KMS-11 (cell line): ENCODE measurements at regions not wholly inside any gene's neighbourhood (a gene's known extent, or its start where the extent isn't known, plus 50 kb on each side); places are given as distances from the start of the nearest gene placed in this dataset.

ENCODE experiments used
- H2AFZ ChIP-seq: fragments of 200-600 bp; sonication (generic); 2 replicates; pipeline ENCODE4 v1.6.1; 2016; ENCODE audit warnings: antibody characterized with exemption, mixed run types, low read depth
- H3K27ac ChIP-seq: fragments of 200-600 bp; sonication (generic); 2 replicates; pipeline ENCODE4 v1.6.1; 2016; ENCODE audit warnings: mild to moderate bottlenecking, mixed run types
- H3K27me3 ChIP-seq: fragments of 200-600 bp; sonication (generic); 2 replicates; pipeline ENCODE4 v1.6.1; 2017; ENCODE audit warnings: mild to moderate bottlenecking, low read depth, mixed run types, moderate library complexity; ENCODE audit not compliant: insufficient read depth
- H3K36me3 ChIP-seq: fragments of 200-600 bp; sonication (generic); 2 replicates; pipeline ENCODE4 v1.6.1; 2017; ENCODE audit warnings: mild to moderate bottlenecking, mixed run types; ENCODE audit not compliant: insufficient read depth
- H3K4me1 ChIP-seq: fragments of 200-600 bp; sonication (generic); 2 replicates; pipeline ENCODE4 v1.6.1; 2016; ENCODE audit warnings: mild to moderate bottlenecking, low read depth, mixed run types; ENCODE audit not compliant: poor library complexity, severe bottlenecking
- H3K4me2 ChIP-seq: fragments of 200-600 bp; sonication (generic); 2 replicates; pipeline ENCODE4 v1.7.0; 2016; ENCODE audit warnings: mild to moderate bottlenecking, mixed run types
- H3K4me3 ChIP-seq: fragments of 200-600 bp; sonication (generic); IDR thresholded peaks from 2 replicates; pipeline ENCODE4 v1.6.1; 2017; ENCODE audit warnings: low read depth, low read length, mixed read lengths; ENCODE audit not compliant: insufficient read depth
- H3K79me2 ChIP-seq: fragments of 200-600 bp; sonication (generic); 2 replicates; pipeline ENCODE4 v1.6.1; 2016; ENCODE audit warnings: low read depth, mixed run types; ENCODE audit not compliant: insufficient read depth
- H3K9ac ChIP-seq: fragments of 200-600 bp; sonication (generic); 2 replicates; pipeline ENCODE4 v1.6.1; 2016; ENCODE audit warnings: mild to moderate bottlenecking, mixed run types
- H4K20me1 ChIP-seq: fragments of 200-600 bp; sonication (generic); 2 replicates; pipeline ENCODE4 v1.6.1; 2016; ENCODE audit warnings: mild to moderate bottlenecking, mixed run types; ENCODE audit not compliant: insufficient read depth
- CTCF ChIP-seq: fragments of 200-600 bp; sonication (generic); conservative IDR thresholded peaks from 2 replicates; pipeline ENCODE4 v1.6.1; 2017; ENCODE audit warnings: low read depth, mild to moderate bottlenecking, antibody characterized with exemption, low read length, moderate library complexity, mixed read lengths

GRCh38 chr13:53264751-53265385 is 236.3 kb downstream of the OLFM4 start:
- Histone ChIP-seq H4K20me1 (no peaks in the 10 kb centered on the region), H3K4me3 (no peak overlapping the region), H3K27me3 (no peaks in the 10 kb centered on the region), H3K9ac (no peak overlapping the region), H3K36me3 (no peaks in the 10 kb centered on the region), H3K4me1 (no peaks in the 10 kb centered on the region), H3K27ac (no peak overlapping the region), H3K4me2 (no peak overlapping the region), H3K79me2 (no peaks in the 10 kb centered on the region), H2AFZ (no peak overlapping the region)
- TF ChIP-seq CTCF = no peak

- Histone ChIP-seq H3K36me3 (no peaks in the 10 kb centered on the region), H3K9ac (no peak overlapping the region), H3K4me1 (no peaks in the 10 kb centered on the region), H3K27me3 (no peaks in the 10 kb centered on the region), H4K20me1 (no peaks in the 10 kb centered on the region), H2AFZ (no peak overlapping the region), H3K79me2 (no peaks in the 10 kb centered on the region), H3K4me2 (no peak overlapping the region), H3K27ac (no peak overlapping the region), H3K4me3 (no peak overlapping the region)
- no peak for TF ChIP-seq CTCF
These were observed 238.1 kb downstream of the OLFM4 start for GRCh38 chr13:53266757-53267156.

- Histone ChIP-seq H3K79me2 (no peaks in the 10 kb centered on the region), H3K36me3 (no peaks in the 10 kb centered on the region), H4K20me1 (no peaks in the 10 kb centered on the region), H3K4me3 (no peak overlapping the region), H3K27ac (no peak overlapping the region), H3K4me2 (no peak overlapping the region), H3K4me1 (no peaks in the 10 kb centered on the region), H3K9ac (no peak overlapping the region), H2AFZ (no peak overlapping the region), H3K27me3 (no peaks in the 10 kb centered on the region)
- no peak for TF ChIP-seq CTCF
These were observed 241.0 kb downstream of the OLFM4 start for GRCh38 chr13:53269634-53270033.

- no peak overlapping the region for H3K27ac ChIP-seq
- no peaks in the 10 kb centered on the region for H3K27me3 ChIP-seq
- no peak overlapping the region for H2AFZ ChIP-seq
- H3K4me3 ChIP-seq = no peak overlapping the region
- no peaks in the 10 kb centered on the region for H4K20me1 ChIP-seq
- no peak overlapping the region for H3K9ac ChIP-seq
- TF ChIP-seq CTCF = no peak
- no peaks in the 10 kb centered on the region for H3K36me3 ChIP-seq
- no peaks in the 10 kb centered on the region for H3K79me2 ChIP-seq
- no peak overlapping the region for H3K4me2 ChIP-seq
- H3K4me1 ChIP-seq = no peaks in the 10 kb centered on the region
These were observed 244.3 kb downstream of the OLFM4 start for GRCh38 chr13:53272873-53273272.
